CD4-positive, CD25-positive, alpha-beta regulatory T cell (primary cell): ENCODE measurements at regions not wholly inside any gene's neighbourhood (a gene's known extent, or its start where the extent isn't known, plus 50 kb on each side); places are given as distances from the start of the nearest gene placed in this dataset.

Experiments
- ATAC-seq, 2 donors: fragments of 150-1000 bp; cut with Tn5 transposase; one replicate each; pipeline ENCODE4 v1.10.0; 2021; ENCODE audit warnings: low read depth in 2 of 2, moderate number of reproducible peaks in 2 of 2, moderate library complexity in 1 of 2
- DNase-seq, 3 donors: peaks; one replicate each; pipeline versions ENCODE4 v3.0.0 to v3.0.0-alpha.2; 2012 to 2022; ENCODE audit warnings: mixed read lengths in 1 of 3
- H3K27ac ChIP-seq: one replicate; pipeline ENCODE4 v1.7.0; 2013; ENCODE audit warnings: mild to moderate bottlenecking, low read length; ENCODE audit not compliant: insufficient read depth, poor library complexity, severe bottlenecking
- H3K27me3 ChIP-seq: one replicate; pipeline ENCODE4 v1.7.0; 2013; ENCODE audit warnings: low read length; ENCODE audit not compliant: control insufficient read depth, insufficient read depth
- H3K36me3 ChIP-seq: one replicate; pipeline ENCODE4 v1.7.0; 2013; ENCODE audit warnings: mild to moderate bottlenecking, low read length, moderate library complexity; ENCODE audit not compliant: control insufficient read depth, insufficient read depth
- H3K4me1 ChIP-seq: 2 replicates; pipeline ENCODE4 v1.7.0; 2013; ENCODE audit warnings: mild to moderate bottlenecking, low read length; ENCODE audit not compliant: insufficient read depth, control insufficient read depth, poor library complexity, severe bottlenecking
- H3K4me3 ChIP-seq: one replicate; pipeline ENCODE4 v1.7.0; 2013; ENCODE audit warnings: low read depth, mild to moderate bottlenecking, low read length, moderate library complexity
- H3K9me3 ChIP-seq, 2 experiments: 1 replicate in 1 of 2; 2 replicates in 1 of 2; pipeline ENCODE4 v1.7.0; 2013; ENCODE audit warnings: low read length in 2 of 2, mild to moderate bottlenecking in 1 of 2, moderate library complexity in 1 of 2; ENCODE audit not compliant: control insufficient read depth in 2 of 2
- H3K27ac Mint-ChIP-seq, 3 donors: one replicate each; pipeline ENCODE4 v1.8.0; 2020 to 2022; ENCODE audit warnings: mild to moderate bottlenecking in 3 of 3, mixed read lengths in 3 of 3, moderate library complexity in 2 of 3
- H3K27me3 Mint-ChIP-seq: one replicate; pipeline ENCODE4 v1.8.0; 2022; ENCODE audit warnings: mild to moderate bottlenecking, mixed read lengths
- H3K36me3 Mint-ChIP-seq: one replicate; pipeline ENCODE4 v1.8.0; 2020; ENCODE audit warnings: mixed read lengths
- H3K4me1 Mint-ChIP-seq, 4 donors: one replicate each; pipeline ENCODE4 v1.8.0; 2020 to 2022; ENCODE audit warnings: mixed read lengths in 4 of 4, mild to moderate bottlenecking in 1 of 4
- H3K4me3 Mint-ChIP-seq, 4 donors: one replicate each; pipeline ENCODE4 v1.8.0; 2020 to 2022; ENCODE audit warnings: mild to moderate bottlenecking in 4 of 4, mixed read lengths in 4 of 4, moderate library complexity in 3 of 4
- H3K9me3 Mint-ChIP-seq, 7 donors: one replicate each; pipeline ENCODE4 v1.8.0; 2020 to 2022; ENCODE audit warnings: mixed read lengths in 7 of 7, mild to moderate bottlenecking in 3 of 7, moderate library complexity in 2 of 7

- Mint-ChIP-seq H3K27me3 (no peaks in the 10 kb centered on the region), H3K27ac (no peak overlapping the region), H3K4me1 (no peaks in the 10 kb centered on the region), H3K36me3 (no peaks in the 10 kb centered on the region), H3K4me3 (no peak overlapping the region), H3K9me3 (peaks cover 0 to 2% (median 0%) of the 10 kb centered on the region in 7 donors)
- Histone ChIP-seq H3K4me1 (no peaks in the 10 kb centered on the region), H3K36me3 (no peaks in the 10 kb centered on the region), H3K4me3 (no peak overlapping the region), H3K27ac (no peak overlapping the region), H3K9me3 (no peaks in the 10 kb centered on the region), H3K27me3 (no peaks in the 10 kb centered on the region)
- ATAC-seq = no peak
- no peak for DNase-seq
Observed at GRCh38 chr10:80697926-80698325, 160.2 kb downstream of the SH2D4B start.

DNA sequence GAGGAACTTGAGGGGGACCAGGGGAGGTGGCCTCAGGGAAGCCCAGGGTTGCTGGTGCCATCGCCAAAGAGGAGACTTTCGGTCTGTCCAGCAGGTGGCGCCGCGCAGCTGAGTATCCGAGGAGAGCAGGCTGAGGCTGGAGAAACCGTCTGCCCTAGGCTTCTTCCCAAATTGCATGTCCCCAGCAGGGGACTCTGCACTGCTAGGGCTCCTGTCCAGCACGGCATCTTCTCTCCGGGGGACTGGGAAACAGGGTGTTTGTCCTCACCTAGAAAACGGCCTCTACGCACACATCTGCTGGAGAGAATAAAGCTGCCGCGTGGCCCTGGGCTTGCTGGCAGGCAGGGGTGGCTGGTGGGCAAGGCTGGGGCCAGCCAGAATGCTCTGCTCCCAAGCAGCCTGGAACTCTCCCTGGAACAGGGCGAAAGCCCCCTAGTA, 161.9 kb downstream of the SH2D4B start:
- Mint-ChIP-seq H3K4me3 (no peak overlapping the region), H3K4me1 (no peaks in the 10 kb centered on the region), H3K36me3 (no peaks in the 10 kb centered on the region), H3K9me3 (peaks cover 0 to 2% (median 0%) of the 10 kb centered on the region in 7 donors), H3K27me3 (no peaks in the 10 kb centered on the region), H3K27ac (no peak overlapping the region)
- Histone ChIP-seq H3K36me3 (no peaks in the 10 kb centered on the region), H3K4me1 (no peaks in the 10 kb centered on the region), H3K27ac (no peak overlapping the region), H3K9me3 (no peaks in the 10 kb centered on the region), H3K27me3 (no peaks in the 10 kb centered on the region), H3K4me3 (no peak overlapping the region)
- ATAC-seq (peak in 1 of 2 donors; percentile 48), DNase-seq (peak; percentile 18 to 61 (median 48))

DNA sequence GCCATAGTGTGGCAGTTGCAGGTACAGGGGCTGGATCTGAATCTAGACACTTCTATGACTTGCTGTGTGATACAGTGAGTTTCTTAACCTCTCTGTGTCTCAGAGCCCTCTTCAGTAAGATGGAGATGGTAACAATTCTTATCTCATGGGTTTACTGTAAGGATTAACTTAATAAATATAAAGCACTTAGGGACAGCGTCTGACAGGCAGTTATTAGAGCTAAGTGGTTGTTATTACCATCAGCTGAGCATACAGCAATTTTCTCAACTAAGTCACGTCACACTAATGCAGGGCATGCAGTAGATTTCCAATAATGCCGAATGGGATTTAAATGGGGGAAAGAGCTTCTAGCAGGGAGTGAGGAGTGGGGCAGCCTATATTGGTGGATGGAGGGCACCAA, 162.6 kb downstream of the SH2D4B start:
- Histone ChIP-seq H3K4me1 (no peaks in the 10 kb centered on the region), H3K27me3 (no peaks in the 10 kb centered on the region), H3K9me3 (no peaks in the 10 kb centered on the region), H3K27ac (no peak overlapping the region), H3K36me3 (no peaks in the 10 kb centered on the region), H3K4me3 (no peak overlapping the region)
- DNase-seq = no peak
- H3K9me3 Mint-ChIP-seq = peaks cover 0 to 2% (median 0%) of the 10 kb centered on the region in 7 donors
- peak overlapping the region in 1 of 3 donors; percentile 63 for H3K27ac Mint-ChIP-seq
- no peaks in the 10 kb centered on the region for H3K36me3 Mint-ChIP-seq
- H3K27me3 Mint-ChIP-seq = no peaks in the 10 kb centered on the region
- H3K4me1 Mint-ChIP-seq = no peaks in the 10 kb centered on the region
- H3K4me3 Mint-ChIP-seq = no peak overlapping the region
- ATAC-seq = no peak

- H3K36me3 Mint-ChIP-seq = no peaks in the 10 kb centered on the region
- H3K4me3 Mint-ChIP-seq = no peak overlapping the region
- H3K27ac Mint-ChIP-seq = no peak overlapping the region
- Histone ChIP-seq H3K27ac (no peak overlapping the region), H3K4me1 (no peaks in the 10 kb centered on the region), H3K4me3 (no peak overlapping the region), H3K9me3 (no peaks in the 10 kb centered on the region), H3K36me3 (no peaks in the 10 kb centered on the region), H3K27me3 (no peaks in the 10 kb centered on the region)
- H3K27me3 Mint-ChIP-seq = no peaks in the 10 kb centered on the region
- ATAC-seq (no peak), DNase-seq (no peak)
- no peaks in the 10 kb centered on the region for H3K4me1 Mint-ChIP-seq
- peaks cover 0 to 2% (median 0%) of the 10 kb centered on the region in 7 donors for H3K9me3 Mint-ChIP-seq
Observed at GRCh38 chr10:80700760-80701444, 163.2 kb downstream of the SH2D4B start.

- H3K9me3 ChIP-seq = no peaks in the 10 kb centered on the region
- Mint-ChIP-seq H3K27me3 (no peaks in the 10 kb centered on the region), H3K9me3 (peaks cover 0 to 2% (median 0%) of the 10 kb centered on the region in 7 donors), H3K27ac (no peak overlapping the region), H3K36me3 (no peaks in the 10 kb centered on the region), H3K4me3 (no peak overlapping the region), H3K4me1 (no peaks in the 10 kb centered on the region)
- H3K27ac ChIP-seq = no peak overlapping the region
- H3K27me3 ChIP-seq = no peaks in the 10 kb centered on the region
- DNase-seq (no peak), ATAC-seq (no peak)
- H3K36me3 ChIP-seq = no peaks in the 10 kb centered on the region
- no peaks in the 10 kb centered on the region for H3K4me1 ChIP-seq
- no peak overlapping the region for H3K4me3 ChIP-seq
Observed at GRCh38 chr10:80701706-80702105, 164.0 kb downstream of the SH2D4B start.

GRCh38 chr10:80702143-80702542, 164.4 kb downstream of the SH2D4B start:
- Histone ChIP-seq H3K4me1 (no peaks in the 10 kb centered on the region), H3K36me3 (no peaks in the 10 kb centered on the region), H3K27me3 (no peaks in the 10 kb centered on the region), H3K4me3 (no peak overlapping the region), H3K27ac (no peak overlapping the region), H3K9me3 (no peaks in the 10 kb centered on the region)
- H3K36me3 Mint-ChIP-seq = no peaks in the 10 kb centered on the region
- DNase-seq (no peak), ATAC-seq (no peak)
- H3K27me3 Mint-ChIP-seq = no peaks in the 10 kb centered on the region
- H3K27ac Mint-ChIP-seq = no peak overlapping the region
- H3K4me3 Mint-ChIP-seq = no peak overlapping the region
- peaks cover 0 to 2% (median 0%) of the 10 kb centered on the region in 7 donors for H3K9me3 Mint-ChIP-seq
- no peaks in the 10 kb centered on the region for H3K4me1 Mint-ChIP-seq

DNA sequence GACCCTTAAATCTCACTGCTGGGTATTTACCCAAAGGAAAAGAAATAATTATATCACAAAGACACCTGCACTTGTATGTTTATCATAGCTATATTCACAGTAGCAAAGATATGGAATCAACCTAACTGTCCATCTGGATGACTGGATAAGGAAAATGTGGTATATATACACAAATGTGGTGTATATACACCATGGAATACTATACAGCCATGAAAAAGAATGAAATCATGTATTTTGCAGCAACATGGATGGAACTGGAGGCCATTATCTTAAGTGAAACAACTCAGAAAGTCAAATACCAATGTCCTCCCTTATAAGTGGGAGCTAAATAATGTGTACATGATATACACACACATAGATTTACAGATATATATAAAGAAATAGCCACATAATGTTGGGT, 168.2 kb downstream of the SH2D4B start:
- Histone ChIP-seq H3K4me3 (no peak overlapping the region), H3K4me1 (no peaks in the 10 kb centered on the region), H3K27ac (no peak overlapping the region), H3K36me3 (no peaks in the 10 kb centered on the region), H3K27me3 (no peaks in the 10 kb centered on the region), H3K9me3 (no peaks in the 10 kb centered on the region)
- Mint-ChIP-seq H3K36me3 (no peaks in the 10 kb centered on the region), H3K27ac (no peak overlapping the region), H3K4me3 (no peak overlapping the region), H3K9me3 (peaks cover 0 to 2% (median 0%) of the 10 kb centered on the region in 7 donors), H3K4me1 (no peaks in the 10 kb centered on the region), H3K27me3 (no peaks in the 10 kb centered on the region)
- DNase-seq (no peak), ATAC-seq (no peak)

DNA sequence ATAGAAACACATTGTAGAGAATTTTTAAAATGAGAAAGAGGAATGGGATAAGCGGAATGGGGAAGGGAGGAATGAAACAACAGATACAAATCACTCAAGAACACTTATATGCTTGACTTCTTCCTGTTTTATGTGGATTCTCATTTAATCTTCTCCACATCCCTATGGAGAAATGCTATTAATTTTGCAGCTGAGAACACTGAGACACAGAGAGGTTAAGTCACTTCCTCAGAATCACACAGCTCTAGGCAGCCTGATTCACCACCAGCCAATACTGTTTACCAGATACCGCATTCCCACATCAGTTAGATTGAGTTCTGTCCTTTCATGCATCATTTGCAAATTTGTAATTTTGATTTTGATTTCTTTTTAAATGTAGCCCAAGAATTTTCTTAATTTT, 170.5 kb downstream of the SH2D4B start:
- Mint-ChIP-seq H3K36me3 (no peaks in the 10 kb centered on the region), H3K4me3 (no peak overlapping the region), H3K27me3 (no peaks in the 10 kb centered on the region), H3K4me1 (no peaks in the 10 kb centered on the region), H3K27ac (no peak overlapping the region), H3K9me3 (peaks cover 0 to 2% (median 0%) of the 10 kb centered on the region in 7 donors)
- ATAC-seq = no peak
- Histone ChIP-seq H3K27ac (no peak overlapping the region), H3K9me3 (no peaks in the 10 kb centered on the region), H3K4me3 (no peak overlapping the region), H3K27me3 (no peaks in the 10 kb centered on the region), H3K36me3 (no peaks in the 10 kb centered on the region), H3K4me1 (no peaks in the 10 kb centered on the region)
- no peak for DNase-seq
